K562 (cell line): ENCODE measurements at regions not wholly inside any gene's neighbourhood (a gene's known extent, or its start where the extent isn't known, plus 50 kb on each side); places are given as distances from the start of the nearest gene placed in this dataset.

Experiments used
- CTCF ChIP-seq, 3 experiments: IDR thresholded peaks in 2 of 3; conservative IDR thresholded peaks in 1 of 3; 2 replicates each; pipeline ENCODE4 v1.5.1; 2011 to 2012; ENCODE audit warnings: low read length in 3 of 3, mild to moderate bottlenecking in 3 of 3, control low read depth in 2 of 3, improper control_type of control experiment in 1 of 3, inconsistent platforms in 1 of 3, low read depth in 1 of 3, mixed read lengths in 1 of 3, moderate library complexity in 1 of 3; ENCODE audit not compliant: insufficient read depth in 2 of 3
- ELK1 ChIP-seq: sonication (generic); formaldehyde crosslinking; IDR thresholded peaks from 2 replicates; pipeline ENCODE4 v1.8.1; 2022; ENCODE audit warnings: missing genetic modification reagents
- EP400 ChIP-seq: fragments of 450-650 bp; IDR thresholded peaks from 2 replicates; pipeline ENCODE4 v1.6.1; 2017; ENCODE audit warnings: antibody characterized with exemption, mild to moderate bottlenecking, moderate library complexity
- HDGF ChIP-seq: fragments of 450-650 bp; IDR thresholded peaks from 2 replicates; pipeline ENCODE4 v1.6.1; 2016
- LEF1 ChIP-seq: fragments of 450-650 bp; IDR thresholded peaks from 2 replicates; pipeline ENCODE4 v1.6.1; 2016; ENCODE audit warnings: mild to moderate bottlenecking
- PML ChIP-seq: IDR thresholded peaks from 2 replicates; pipeline ENCODE4 v1.6.1; 2012; ENCODE audit warnings: low read length, inconsistent platforms
- THRA ChIP-seq: fragments of 450-650 bp; IDR thresholded peaks from 2 replicates; pipeline ENCODE4 v1.6.1; 2017; ENCODE audit warnings: mild to moderate bottlenecking, moderate library complexity
- ZNF277 ChIP-seq: fragments of 250-450 bp; sonication (Bioruptor Pico); IDR thresholded peaks from 2 replicates; pipeline ENCODE4 v1.8.0; 2022; ENCODE audit warnings: inconsistent platforms, mild to moderate bottlenecking, moderate library complexity, borderline replicate concordance
- ZNF384 ChIP-seq: IDR thresholded peaks from 2 replicates; pipeline ENCODE4 v1.6.1; 2012; ENCODE audit warnings: low read depth, low read length, improper control_type of control experiment

- no peak for TF ChIP-seq ZNF384
- TF ChIP-seq ZNF277 (CRISPR knock-in tag): no peak
- TF ChIP-seq LEF1: no peak
- no peak for TF ChIP-seq ELK1
- TF ChIP-seq EP400: no peak
- no peak for TF ChIP-seq CTCF (IDR thresholded peaks at IDR 0.05 in 2 of 3, conservative IDR thresholded peaks at IDR 0.05 in 1 of 3; ENCODE audit: insufficient read depth in 2 of 3, low read depth in 1 of 3, low read length in 3 of 3)
- TF ChIP-seq HDGF: no peak
- TF ChIP-seq THRA: no peak
- no peak for TF ChIP-seq PML
These were observed 104.2 kb upstream of the RAB18 start for GRCh38 chr10:27399871-27400270.
